Thyroid gland (tissue), 4 donors: ENCODE measurements at regions not wholly inside any gene's neighbourhood (a gene's known extent, or its start where the extent isn't known, plus 50 kb on each side); places are given as distances from the start of the nearest gene placed in this dataset.

ENCODE experiments used
- CTCF ChIP-seq, 6 experiments: fragments of 200-600 bp in 3 of 6; fragments of 450-650 bp in 3 of 6; sonication (generic) in 3 of 6; IDR thresholded peaks; one replicate each; pipeline ENCODE4 v1.5.1; 2016 to 2019; ENCODE audit warnings: antibody characterized with exemption in 6 of 6, mild to moderate bottlenecking in 2 of 6, inconsistent platforms in 1 of 6, moderate library complexity in 1 of 6
- POLR2A ChIP-seq, 2 donors: fragments of 450-650 bp; IDR thresholded peaks; one replicate each; pipeline ENCODE4 v1.6.1; 2017; ENCODE audit warnings: antibody characterized with exemption in 2 of 2, mild to moderate bottlenecking in 2 of 2, moderate library complexity in 1 of 2

GRCh38 chr3:23663661-23664186 is 142.0 kb upstream of the UBE2E1 start:
- TF ChIP-seq CTCF (IDR thresholded peaks at IDR 0.05): no peak
- no peak for TF ChIP-seq POLR2A (IDR thresholded peaks at IDR 0.05)
